HG02938 (cell line): ENCODE measurements at regions not wholly inside any gene's neighbourhood (a gene's known extent, or its start where the extent isn't known, plus 50 kb on each side); places are given as distances from the start of the nearest gene placed in this dataset.

Source experiments
- ATAC-seq: cut with Tn5 transposase; IDR thresholded peaks from one replicate; pipeline ENCODE4 v1.9.1; 2021; ENCODE audit warnings: mild to moderate bottlenecking, moderate library complexity; ENCODE audit not compliant: unreplicated experiment

DNA sequence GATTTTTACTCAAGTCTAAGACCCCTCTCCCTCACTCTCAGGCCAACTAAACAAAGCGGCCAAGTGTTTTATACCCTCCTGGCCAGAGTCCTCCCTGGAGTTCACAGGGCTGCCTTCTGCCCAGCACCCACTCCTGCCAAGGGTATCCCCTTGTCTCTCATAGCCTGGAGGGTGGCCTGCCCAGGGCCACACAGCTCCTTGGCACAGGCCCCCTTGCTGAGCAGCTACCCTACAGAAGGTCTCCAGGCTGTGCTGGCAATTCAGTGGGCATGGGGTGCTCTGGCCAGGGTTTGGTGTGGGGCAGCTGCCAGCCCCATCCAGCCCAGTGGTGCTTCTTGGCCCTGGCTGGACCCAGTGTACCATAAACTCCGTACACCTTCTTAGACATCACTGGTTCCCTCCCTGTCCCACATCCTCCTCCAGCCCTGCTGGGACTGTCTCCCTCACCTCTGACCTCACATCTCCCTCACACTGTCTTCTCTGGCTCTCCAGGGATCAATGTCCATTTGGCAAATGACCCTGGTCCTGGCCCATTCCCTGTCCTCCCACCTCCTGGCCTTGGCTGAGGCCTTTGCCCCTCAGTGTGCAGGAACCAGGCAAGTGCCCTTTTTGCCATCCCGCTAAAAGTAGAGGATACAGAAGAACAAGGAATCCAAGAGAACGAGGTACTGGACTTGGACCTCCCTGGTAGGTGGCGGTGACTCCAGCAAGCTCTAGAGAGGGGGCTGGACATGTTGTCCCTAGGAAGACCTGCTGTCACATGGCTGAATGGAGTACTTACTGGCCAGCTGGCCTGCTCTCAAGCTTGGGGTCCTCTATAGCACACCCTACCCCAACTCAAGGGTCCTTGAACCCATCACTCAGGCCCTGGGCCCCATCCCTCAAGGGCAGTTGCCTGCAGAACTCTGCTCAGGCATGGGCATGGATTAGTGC is 50.0 kb upstream of the TRPM1 start:
- ATAC-seq: no peak

DNA sequence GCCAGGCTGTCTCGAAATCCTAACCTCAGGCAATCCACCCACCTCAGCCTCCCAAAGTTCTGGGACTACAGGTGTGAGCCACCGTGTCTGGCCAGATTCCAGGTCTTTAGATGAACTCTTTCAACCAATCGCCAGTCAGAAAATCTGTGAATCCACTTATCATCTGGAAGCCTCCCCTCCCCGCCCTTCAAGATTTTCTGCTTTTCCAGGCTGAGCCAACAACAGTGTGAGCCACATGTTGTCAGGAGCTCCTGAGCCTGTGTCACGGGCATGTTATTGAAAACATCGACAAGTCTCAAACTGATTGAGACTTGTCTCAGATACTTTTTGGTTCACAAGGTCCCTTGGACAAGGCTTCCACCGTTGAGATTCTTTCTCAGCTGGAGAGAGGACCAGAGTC is 52.0 kb upstream of the TRPM1 start:
- no peak for ATAC-seq

DNA sequence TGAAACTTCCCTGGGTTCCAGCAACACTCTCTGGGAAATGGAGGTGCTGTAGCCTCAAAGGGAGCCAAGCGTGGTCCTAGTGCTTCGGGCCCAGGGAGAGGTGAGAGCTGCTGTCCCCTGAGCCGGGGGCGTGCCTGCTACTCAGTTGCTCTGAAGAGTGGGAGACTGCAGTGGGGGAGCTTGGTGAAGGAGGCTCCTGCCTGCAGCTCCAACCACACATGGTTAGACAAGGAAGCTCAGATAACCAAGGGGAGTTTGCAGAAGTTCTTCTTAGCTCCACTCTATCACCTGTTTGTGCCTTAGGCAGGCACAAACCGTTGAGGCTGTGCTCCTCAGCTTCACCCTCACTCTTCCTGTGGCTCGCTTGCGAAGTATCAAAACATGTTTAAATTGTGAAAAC is 53.6 kb upstream of the TRPM1 start:
- ATAC-seq: no peak

DNA sequence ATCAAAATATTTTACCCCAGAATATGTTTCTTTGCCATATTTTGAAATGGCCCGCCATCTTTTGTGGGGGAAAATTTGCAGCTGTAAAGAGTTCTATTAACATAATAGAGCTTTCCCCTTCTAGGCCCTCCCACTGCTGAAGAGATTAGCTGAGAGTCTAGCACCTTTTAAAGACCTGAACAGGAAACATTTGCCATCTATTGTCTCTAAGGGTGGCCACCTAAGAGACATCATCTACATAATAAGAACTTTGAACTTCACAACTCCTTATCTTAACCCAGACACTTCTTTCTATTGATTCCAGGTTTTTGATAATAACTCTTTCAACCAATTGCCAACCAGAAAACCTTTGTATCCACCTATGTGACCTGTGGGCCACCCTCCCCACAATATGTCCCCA is 54.7 kb upstream of the TRPM1 start:
- no peak for ATAC-seq

DNA sequence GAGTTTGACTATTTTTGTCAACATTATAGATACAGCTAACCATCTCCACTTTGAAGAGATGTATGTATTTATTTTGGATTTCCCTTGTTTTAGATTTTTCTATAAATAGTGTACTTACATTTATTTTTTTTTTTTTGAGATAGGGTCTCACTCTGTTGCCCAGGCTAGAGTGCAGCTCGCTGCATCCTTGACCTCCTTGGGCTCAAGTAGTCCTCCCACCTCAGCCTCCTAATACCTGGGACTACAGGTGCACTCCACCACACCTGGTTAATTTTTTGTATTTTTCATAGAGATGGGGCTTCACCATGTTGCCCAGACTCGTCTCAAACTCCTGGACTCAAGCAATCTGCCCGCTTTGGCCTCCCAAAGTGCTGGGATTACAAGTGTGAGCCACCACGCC is 55.3 kb upstream of the TRPM1 start:
- ATAC-seq: no peak

DNA sequence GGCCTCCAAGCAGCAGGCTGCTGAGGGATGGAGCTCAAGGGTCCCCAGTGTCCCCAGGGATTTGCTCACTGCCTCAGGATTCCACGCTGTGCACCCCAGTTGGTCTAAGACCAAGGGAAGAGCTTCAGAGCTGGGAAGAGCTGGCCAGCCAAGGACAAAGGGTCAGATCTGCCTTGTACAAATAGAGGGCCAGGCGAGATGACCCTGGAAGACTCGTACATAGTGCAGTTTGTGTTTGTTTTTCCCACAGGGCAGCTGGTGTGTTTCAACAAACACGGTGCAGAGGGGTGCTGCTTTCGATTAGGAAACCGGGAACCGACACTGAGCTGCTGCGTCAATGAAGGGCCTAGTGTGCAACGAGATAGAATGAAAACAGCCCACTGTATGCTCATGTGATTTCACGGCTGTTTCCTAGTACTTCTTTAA is 56.1 kb upstream of the TRPM1 start:
- no peak for ATAC-seq

DNA sequence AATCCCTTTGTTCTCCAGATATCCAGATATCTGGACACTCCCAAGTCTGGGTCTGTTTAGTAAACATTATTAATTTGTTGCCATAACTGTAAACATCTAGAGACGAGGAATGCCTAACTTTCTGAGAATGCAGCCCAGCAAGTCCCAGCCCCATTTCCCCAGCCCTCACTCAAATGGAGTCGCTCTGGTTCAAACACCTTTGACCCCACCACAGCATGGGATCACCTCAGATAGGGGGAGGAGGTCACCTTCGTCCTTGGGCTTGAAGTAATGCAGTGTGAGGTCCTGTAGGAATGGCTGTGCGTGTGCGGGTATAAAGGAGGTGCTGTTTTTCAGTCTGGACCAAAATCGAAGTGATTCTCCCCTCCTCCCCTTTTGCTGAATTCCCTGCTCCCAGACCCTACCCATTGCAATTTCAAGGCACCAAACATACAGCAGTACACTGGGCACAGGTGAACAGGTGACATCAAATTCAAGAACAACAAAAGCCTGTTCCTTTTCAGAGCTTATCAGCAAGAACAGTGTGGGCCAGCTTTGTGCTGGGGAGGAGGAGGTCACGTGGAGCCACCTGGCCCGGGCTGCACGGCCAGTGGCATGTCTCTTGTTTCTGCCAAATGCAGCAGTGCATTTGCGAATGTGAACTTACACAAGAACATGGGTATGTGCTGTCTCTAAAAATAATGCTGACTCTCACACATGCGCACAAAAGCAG is 57.5 kb upstream of the TRPM1 start:
- ATAC-seq: no peak

DNA sequence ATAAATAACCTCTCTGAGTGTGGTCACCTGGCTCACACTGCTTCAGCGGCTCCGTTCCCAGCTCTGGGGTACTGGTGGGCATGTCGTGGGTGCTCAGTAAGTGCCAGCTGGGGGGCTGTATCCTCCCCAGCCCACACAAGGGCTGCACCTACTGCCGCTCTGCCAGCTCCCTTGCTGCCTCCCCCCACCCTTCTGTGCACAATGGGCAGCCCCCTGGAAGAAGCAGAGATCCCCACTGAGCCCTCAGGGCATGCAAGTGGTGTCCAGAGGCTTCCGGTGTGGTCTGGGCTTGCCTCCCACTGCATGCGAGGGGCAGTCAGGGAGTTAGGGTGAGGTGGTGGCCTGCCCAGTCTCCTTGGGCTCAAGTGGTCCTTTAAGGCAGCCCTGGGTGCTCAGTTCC is 58.3 kb upstream of the TRPM1 start:
- no peak for ATAC-seq

DNA sequence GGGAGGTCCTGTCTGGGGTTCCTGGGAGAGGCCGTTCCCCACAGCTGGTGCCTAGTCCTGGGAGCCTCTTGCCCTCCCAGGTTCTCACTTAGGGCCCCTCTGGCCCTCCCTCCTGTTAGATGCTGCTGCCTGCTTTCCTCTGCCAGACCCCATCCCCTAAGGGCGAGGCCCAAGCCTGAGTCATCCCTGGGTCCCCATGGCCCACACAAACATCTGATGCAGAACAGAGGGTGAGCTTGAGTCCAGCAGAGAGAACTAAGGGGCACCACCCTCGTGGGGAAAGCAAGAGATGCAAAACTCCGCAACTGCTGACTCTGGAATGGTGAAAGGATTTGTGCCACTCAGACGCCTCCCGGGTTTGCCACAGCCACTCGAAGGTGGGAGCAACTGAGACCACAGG is 58.8 kb upstream of the TRPM1 start:
- ATAC-seq: no peak

DNA sequence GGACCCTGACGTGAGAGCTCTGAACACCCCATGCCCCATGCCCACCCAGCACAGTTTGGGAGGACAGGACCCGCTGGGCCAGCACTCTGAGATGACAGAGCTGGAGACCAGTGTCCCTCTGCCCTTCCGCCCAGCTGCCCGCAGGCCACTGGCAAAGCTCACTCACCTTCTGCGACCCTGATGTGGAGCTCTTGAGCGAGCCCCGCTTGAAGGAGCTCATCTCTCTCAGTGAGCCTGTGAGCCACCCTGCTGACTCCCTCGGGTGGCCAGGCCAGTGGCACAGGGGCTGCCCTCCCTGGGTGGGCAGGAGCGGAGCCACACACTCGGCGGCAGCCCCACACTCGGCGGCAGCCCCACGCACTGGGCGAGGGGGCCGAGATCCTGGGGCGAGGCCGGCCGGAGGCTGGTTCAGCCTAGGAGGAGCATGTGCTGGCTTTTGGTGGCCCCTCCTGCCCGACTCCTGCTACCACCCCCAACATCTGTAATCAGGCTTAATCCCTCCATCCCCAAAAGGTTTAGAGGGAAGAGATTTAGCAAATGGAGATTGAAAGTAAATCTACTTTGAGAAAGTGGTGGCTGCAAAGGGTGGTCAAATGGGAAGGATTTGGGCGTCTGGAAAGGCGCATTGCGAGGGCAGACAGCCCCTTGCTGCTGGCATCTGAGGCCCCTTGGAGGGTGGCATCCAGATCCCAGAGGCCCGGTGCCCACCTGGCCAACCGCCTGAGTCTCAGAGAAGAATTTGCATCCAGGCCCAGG is 59.4 kb upstream of the TRPM1 start:
- no peak for ATAC-seq

DNA sequence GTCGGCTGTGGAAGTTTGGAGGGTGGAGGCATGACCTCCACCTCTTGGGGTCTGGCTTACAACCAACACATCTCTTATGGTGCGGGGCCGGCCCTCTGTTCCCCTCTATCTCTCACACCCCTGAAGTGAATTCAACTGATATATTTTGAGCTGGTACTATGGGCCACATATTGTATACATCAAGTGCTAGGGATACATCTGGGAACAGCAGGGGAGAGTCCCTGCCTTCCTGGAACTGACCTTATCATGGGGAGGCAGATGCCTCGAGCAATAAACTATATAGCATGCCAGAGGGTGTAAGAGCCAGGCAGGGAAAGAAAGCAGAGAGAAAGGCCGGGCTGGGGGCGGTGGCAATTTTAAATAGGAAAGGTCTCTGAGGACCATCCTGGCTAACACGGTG is 60.4 kb upstream of the TRPM1 start:
- ATAC-seq: no peak

DNA sequence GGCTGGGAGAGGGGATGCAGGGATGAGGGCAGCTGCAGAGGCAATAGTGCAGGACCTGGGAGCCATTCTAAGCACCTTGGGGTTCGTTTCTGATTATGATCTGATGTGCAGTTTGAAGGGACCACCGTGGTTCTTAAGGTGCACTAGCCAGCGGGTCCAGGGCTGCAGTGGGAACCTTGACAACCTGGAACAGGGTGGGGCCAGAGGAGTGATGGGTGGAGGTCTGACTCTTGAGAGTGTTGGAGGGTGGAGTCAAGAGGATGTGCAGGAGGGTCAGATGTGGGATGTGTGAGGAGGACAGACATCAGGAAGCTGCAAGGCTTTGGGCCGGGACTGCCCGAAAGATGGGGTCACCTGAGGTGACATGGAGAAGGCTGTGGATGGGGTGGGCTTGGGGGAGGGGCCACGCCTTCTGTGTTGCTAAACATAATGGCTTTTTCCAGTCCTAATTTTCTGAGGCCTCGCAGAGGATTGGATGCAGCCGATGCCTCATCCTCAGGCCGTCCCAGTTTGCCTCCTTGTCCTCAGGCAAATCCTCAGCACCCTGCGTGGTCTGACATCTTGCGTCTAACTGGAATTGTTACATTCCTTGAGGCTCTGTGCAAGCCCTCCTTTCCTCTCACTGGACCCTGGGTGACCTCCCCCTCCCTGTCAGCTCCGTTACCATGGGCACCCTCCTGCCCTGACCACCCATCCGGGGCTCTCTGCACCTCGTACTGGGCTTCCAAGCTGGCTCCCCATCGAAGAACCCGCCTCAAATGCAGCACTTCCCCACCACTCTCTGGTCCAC is 61.4 kb upstream of the TRPM1 start:
- no peak for ATAC-seq

DNA sequence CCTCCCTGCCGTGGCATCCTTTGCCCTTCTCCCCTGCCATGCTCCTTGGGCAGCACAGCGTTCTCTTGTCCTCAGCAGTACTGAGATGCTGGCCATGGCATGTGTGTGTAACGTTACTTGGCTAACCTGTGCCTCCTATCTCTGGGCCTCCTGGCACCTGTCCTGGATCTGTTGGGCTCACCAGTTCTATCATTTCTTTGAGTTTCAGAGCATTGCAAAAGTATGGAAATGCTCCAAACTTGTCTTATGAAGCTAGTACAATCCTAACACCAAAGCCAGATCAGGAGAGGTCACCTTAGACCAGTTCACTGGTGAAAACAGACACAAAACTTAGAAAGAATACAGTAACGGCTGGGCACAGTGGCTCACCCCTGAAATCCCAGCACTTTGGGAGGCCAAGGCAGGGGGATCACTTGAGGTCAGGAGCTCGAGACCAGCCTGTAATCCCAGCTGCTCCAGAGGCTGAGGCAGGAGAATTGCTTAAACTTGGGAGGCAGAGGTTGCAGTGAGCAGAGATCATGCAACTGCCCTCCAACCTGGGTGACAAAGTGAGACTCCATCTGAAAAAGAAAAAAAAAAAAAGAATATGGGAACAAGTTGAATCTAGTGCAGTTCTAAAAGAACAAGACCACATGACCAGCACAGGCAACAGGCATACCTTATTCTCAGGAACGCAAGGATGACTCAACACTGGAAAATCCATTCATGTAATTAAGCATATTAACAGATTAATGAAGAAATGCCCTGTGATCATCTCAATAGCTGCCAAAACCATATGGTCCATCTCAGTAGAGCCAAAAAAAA is 62.4 kb upstream of the TRPM1 start:
- no peak for ATAC-seq

DNA sequence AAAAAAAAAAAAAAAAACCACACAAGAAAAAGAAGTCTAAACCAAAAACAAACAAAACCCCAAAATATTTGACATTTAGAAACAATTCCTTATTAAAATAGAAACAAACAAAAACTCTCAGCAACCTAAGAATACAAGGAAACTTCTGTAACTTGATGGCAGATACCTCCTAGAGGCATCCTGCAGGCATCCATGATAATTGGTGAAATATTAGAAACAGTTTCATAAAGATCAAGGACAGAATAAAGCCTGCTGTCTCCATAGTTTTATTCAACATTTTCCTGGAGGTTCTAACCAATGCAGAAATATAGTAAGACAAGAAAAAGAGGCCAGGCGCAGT is 63.0 kb upstream of the TRPM1 start:
- ATAC-seq: no peak

DNA sequence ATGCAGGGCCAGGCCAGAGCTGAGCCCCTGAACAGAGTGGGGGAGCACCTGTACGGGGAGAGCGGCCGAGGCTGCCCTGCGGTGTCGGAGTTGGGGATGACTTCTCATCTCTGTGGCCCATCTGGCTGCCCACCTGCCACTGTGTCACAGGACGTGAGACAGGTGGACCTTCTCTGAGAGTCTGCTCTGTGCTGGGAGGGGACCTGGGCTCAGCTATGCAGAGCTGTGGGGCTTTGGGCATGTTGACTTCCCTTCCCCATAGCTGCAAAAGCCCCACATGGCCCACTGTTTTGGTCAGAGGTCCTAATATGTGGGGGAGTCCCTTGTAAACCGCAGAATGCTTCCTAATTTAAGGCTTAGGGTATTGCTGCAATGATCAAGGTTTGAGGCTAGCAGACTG is 68.0 kb upstream of the TRPM1 start:
- ATAC-seq: no peak

DNA sequence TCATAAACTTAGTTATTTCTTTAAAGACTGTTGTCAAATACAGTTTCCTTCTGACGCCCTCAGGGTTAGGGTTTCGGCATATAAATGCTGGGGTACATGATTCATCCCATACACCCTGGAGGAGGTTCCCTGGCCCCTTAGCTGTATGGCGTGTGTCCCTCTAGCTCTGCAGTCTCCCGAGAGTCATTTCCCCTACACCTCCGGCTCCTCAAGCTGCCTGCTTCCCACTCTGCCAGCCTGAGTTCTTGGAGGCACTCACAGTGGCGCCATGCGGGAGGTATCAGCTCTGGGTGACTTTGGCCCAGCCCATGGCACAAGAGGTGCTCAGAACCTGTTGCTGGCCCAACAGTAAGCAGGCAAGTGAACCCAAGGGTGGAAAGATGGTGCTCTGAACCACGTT is 70.2 kb upstream of the TRPM1 start:
- ATAC-seq: no peak

DNA sequence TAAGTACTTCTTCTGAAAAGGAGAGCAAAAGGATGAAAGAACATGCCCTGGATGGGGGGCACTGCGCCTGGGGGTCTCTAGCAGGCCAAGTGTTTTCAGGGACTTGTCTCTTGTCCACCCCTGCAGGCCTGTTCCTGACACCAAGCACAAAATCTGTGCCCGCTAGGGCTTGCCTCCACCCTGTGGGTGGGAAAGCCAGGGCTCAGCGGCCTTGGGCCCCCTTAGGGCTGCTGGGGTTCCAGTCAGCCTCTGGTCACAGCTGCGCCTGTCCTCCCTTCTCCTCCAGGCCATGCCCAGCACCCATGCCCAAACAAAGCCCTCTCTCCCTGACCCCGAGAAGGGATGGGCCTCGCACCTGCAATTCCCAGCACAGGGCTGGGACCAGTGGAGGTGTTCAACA is 71.1 kb upstream of the TRPM1 start:
- ATAC-seq: no peak

DNA sequence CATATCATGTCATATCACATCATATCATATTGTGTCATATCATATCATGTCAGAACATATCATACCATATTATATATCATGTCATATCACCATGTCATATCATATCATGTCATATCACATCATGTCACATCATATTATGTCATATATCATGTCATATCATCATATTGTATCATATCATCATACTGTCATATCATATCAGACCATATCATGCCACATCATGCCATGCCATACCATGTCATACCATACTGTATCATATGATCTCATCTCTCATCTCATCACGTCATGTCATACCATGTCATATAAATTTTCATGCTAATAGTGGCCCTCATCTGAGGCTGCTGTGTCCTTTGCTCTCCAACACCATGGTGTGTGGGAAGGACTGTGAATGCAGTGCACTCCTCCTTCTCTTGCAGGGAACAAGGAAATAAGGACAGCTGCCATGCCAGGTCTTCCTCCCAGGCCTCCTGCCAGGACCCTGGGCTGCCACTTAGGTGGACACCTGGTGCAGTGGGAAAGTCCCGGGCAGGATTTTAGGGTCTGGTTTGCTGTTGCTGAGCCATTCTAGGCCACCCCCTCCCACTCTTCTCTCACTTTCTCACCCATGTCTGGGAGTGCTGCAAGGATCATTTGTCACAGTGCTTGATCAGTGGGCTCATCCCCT is 72.4 kb upstream of the TRPM1 start:
- no peak for ATAC-seq

DNA sequence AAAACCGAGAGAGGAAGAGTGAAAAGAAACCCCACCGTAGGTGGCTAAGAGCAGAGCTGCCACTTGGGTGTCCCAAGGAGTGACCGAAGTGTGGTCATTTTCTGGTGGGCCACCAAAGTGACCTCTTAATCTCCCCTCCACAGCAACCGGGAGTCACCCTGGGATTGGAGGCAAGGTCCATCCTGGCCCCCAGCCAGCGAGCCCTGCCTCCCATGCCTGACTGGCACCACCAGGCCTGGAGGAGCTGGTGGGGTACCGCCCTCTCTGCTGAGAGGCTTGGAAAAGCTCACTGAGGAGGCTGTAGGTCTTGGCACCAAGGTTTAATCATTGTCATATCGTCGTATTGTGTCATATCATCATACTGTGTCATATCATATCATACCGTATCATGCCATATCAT is 74.0 kb upstream of the TRPM1 start:
- ATAC-seq: no peak

DNA sequence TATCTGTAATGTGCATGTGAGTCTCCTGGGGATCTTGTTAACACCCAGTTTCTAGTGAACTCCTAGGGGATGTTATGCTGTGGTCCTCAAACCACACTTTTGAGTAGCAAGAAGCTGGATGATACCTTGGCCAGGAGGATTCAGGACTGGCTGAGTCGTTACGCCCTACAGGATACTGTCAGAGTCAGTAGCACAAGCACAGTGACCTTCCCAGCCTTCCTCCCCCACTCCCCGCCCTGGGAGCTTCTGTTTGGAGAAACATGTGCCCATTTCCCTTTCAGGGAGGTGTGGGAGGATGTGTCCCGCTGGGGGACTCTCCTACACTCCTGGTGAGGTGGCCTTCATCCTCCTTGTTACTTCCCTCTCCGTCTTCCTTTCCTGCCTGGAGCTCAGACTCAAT is 76.4 kb upstream of the TRPM1 start:
- ATAC-seq: no peak
